OCI-LY3 (cell line): ENCODE measurements at regions not wholly inside any gene's neighbourhood (a gene's known extent, or its start where the extent isn't known, plus 50 kb on each side); places are given as distances from the start of the nearest gene placed in this dataset.

Experiments
- EZH2phosphoT487 ChIP-seq: fragments of 200-600 bp; shearing (Covaris generic); IDR thresholded peaks from 2 replicates; pipeline ENCODE4 v1.6.1; 2018; ENCODE audit warnings: antibody characterized with exemption, mixed run types, low read depth
- TF ChIP-seq, protein P1 (sequence below): fragments of 200-600, 300-600 bp; sonication (generic); IDR thresholded peaks from 2 replicates; pipeline ENCODE4 v1.5.1; 2014; ENCODE audit warnings: antibody characterized with exemption, low read length, low read depth

DNA sequence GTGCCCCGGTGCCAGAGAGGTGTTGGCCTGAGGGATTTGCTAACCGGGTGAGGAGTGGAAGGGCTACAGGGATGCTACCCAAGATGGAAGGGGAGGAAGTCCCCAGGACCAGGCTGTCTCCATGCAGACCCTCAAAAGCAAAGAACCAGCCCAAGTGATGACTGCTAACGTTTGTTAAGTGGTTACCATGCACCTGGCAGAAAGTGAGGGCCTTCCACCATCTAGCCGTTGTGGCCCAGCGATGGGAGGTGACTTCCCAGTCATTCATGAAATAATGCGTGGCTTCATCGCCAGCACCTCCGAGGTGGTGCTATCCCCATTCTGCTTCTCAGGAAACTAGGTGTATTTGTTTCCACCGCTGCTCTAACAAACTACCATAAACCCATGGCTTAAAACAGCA is 86.8 kb upstream of the LANCL2 start:
- TF ChIP-seq, protein P1, sequence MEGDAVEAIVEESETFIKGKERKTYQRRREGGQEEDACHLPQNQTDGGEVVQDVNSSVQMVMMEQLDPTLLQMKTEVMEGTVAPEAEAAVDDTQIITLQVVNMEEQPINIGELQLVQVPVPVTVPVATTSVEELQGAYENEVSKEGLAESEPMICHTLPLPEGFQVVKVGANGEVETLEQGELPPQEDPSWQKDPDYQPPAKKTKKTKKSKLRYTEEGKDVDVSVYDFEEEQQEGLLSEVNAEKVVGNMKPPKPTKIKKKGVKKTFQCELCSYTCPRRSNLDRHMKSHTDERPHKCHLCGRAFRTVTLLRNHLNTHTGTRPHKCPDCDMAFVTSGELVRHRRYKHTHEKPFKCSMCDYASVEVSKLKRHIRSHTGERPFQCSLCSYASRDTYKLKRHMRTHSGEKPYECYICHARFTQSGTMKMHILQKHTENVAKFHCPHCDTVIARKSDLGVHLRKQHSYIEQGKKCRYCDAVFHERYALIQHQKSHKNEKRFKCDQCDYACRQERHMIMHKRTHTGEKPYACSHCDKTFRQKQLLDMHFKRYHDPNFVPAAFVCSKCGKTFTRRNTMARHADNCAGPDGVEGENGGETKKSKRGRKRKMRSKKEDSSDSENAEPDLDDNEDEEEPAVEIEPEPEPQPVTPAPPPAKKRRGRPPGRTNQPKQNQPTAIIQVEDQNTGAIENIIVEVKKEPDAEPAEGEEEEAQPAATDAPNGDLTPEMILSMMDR, result no peak
- no peak for TF ChIP-seq EZH2phosphoT487
